Bronchial epithelial cell (primary cell): ENCODE measurements at regions not wholly inside any gene's neighbourhood (a gene's known extent, or its start where the extent isn't known, plus 50 kb on each side); places are given as distances from the start of the nearest gene placed in this dataset.

ENCODE experiments used
- DNase-seq: peaks from one replicate; pipeline ENCODE4 v3.0.0-alpha.2; 2010; ENCODE audit warnings: low read depth
- FAIRE-seq: peaks from 2 replicates; lab custom pipeline; 2011; peaks lifted over from hg19 to GRCh38; lab: Jason Lieb, UNC
- H3K27me3 ChIP-seq: 2 replicates; pipeline ENCODE4 v1.5.1; 2011; ENCODE audit warnings: low read length; ENCODE audit not compliant: control insufficient read depth, insufficient read depth
- H3K36me3 ChIP-seq: 2 replicates; pipeline ENCODE4 v1.5.1; 2011; ENCODE audit warnings: low read length; ENCODE audit not compliant: control insufficient read depth, insufficient read depth
- H3K4me3 ChIP-seq: 2 replicates; pipeline ENCODE4 v1.5.1; 2011; ENCODE audit warnings: mild to moderate bottlenecking, low read depth, low read length, control low read depth
- CTCF ChIP-seq: IDR thresholded peaks from 2 replicates; pipeline ENCODE4 v1.5.1; 2011; ENCODE audit warnings: mild to moderate bottlenecking, moderate library complexity, low read length, control low read depth, inconsistent platforms; ENCODE audit not compliant: insufficient read depth, severe bottlenecking

GRCh38 chr9:90012949-90013348, 408.1 kb downstream of the GADD45G start:
- DNase-seq, result no peak
- FAIRE-seq, result no peak
- Histone ChIP-seq H3K36me3 (no peaks in the 10 kb centered on the region), H3K4me3 (no peak overlapping the region), H3K27me3 (peaks cover 1% of the 10 kb centered on the region)
- TF ChIP-seq CTCF, result no peak

DNA sequence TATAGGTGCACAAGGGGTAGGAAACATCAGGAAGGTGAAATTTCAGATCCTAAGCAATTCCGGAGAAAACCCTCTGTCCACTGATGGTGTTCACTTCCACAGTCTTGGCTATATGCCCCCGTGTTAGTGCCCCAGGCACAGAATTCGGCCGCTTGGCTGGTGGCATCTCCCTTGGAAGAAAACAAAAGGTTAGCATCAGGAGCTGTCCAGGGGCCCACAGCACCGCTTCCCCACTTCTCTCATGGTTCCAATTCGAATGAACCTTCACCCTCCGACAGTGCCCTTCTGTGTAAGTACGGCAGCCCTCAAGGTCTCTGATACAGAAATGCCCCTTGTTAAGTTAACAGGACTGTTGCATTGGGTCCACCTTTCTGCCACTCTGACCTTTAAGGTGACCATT, 409.0 kb downstream of the GADD45G start:
- no peak for TF ChIP-seq CTCF
- Histone ChIP-seq H3K27me3 (peaks cover 1% of the 10 kb centered on the region), H3K36me3 (no peaks in the 10 kb centered on the region), H3K4me3 (no peak overlapping the region)
- DNase-seq (no peak), FAIRE-seq (no peak)

- Histone ChIP-seq H3K27me3 (peaks cover 1% of the 10 kb centered on the region), H3K36me3 (no peaks in the 10 kb centered on the region), H3K4me3 (no peak overlapping the region)
- DNase-seq (peak; percentile 97), FAIRE-seq (peak; percentile 97)
- no peak for TF ChIP-seq CTCF
Observed at GRCh38 chr9:90014421-90014820, 409.6 kb downstream of the GADD45G start.

GRCh38 chr9:90016272-90016671, 411.5 kb downstream of the GADD45G start:
- no peak for DNase-seq
- no peak for TF ChIP-seq CTCF
- H3K27me3 ChIP-seq, result peaks cover 1% of the 10 kb centered on the region
- no peak for FAIRE-seq
- no peak overlapping the region for H3K4me3 ChIP-seq
- no peaks in the 10 kb centered on the region for H3K36me3 ChIP-seq

DNA sequence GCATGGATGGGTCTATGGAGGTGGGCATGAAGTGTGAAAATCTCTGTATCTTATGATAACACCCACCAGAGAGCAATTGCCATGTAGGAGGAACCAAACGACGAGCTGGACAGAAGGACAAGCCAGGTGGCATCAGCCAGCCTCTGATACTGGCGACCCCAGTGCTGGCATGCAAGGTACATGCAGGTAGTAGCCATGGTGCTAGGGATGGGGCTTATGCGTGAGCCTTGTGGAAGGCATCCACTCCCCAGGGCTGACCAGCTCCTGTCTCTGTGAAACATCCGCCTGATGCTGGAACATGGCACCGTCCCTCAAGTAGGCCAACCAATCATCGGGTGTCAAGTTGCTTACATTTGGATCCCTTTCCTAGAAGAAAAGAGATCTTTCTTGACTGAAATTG, 412.9 kb downstream of the GADD45G start:
- TF ChIP-seq CTCF, result no peak
- DNase-seq (no peak), FAIRE-seq (no peak)
- no peaks in the 10 kb centered on the region for H3K27me3 ChIP-seq
- no peaks in the 10 kb centered on the region for H3K36me3 ChIP-seq
- H3K4me3 ChIP-seq, result no peak overlapping the region

GRCh38 chr9:90018688-90019087, 413.9 kb downstream of the GADD45G start:
- no peaks in the 10 kb centered on the region for H3K27me3 ChIP-seq

More at GRCh38 chr9:90018688-90019087, 413.9 kb downstream of the GADD45G start:
- TF ChIP-seq CTCF, result no peak
- DNase-seq, result no peak
- FAIRE-seq, result no peak
- Histone ChIP-seq H3K4me3 (no peak overlapping the region), H3K36me3 (no peaks in the 10 kb centered on the region)
